Endodermal cell (in vitro differentiated cells): ENCODE measurements at regions not wholly inside any gene's neighbourhood (a gene's known extent, or its start where the extent isn't known, plus 50 kb on each side); places are given as distances from the start of the nearest gene placed in this dataset.
A peak's percentile ranks its signal among the peaks of the same experiment; 100 is the strongest.

Experiments
- DNase-seq: peaks from one replicate; pipeline ENCODE4 v3.0.0-alpha.2; 2017
- H3K27ac ChIP-seq: 2 replicates; pipeline ENCODE4 v1.5.1; 2013; ENCODE audit warnings: mild to moderate bottlenecking, low read depth, low read length, moderate library complexity
- H3K27me3 ChIP-seq: 2 replicates; pipeline ENCODE4 v1.6.1; 2013; ENCODE audit warnings: mild to moderate bottlenecking, low read length, moderate library complexity; ENCODE audit not compliant: insufficient read depth, control insufficient read depth, poor library complexity, severe bottlenecking
- H3K36me3 ChIP-seq: 2 replicates; pipeline ENCODE4 v1.7.0; 2013; ENCODE audit warnings: mild to moderate bottlenecking, low read length, moderate library complexity; ENCODE audit not compliant: control insufficient read depth, insufficient read depth
- H3K4me1 ChIP-seq: one replicate; pipeline ENCODE4 v1.7.0; 2013; ENCODE audit warnings: low read length; ENCODE audit not compliant: control insufficient read depth, insufficient read depth
- H3K4me3 ChIP-seq: 2 replicates; pipeline ENCODE4 v1.5.1; 2013; ENCODE audit warnings: mild to moderate bottlenecking, low read length, moderate library complexity
- H3K9ac ChIP-seq: 2 replicates; pipeline ENCODE4 v1.6.1; 2013; ENCODE audit warnings: mild to moderate bottlenecking, low read length, moderate library complexity; ENCODE audit not compliant: poor library complexity, severe bottlenecking; ENCODE audit errors: extremely low read depth
- H3K9me3 ChIP-seq: 2 replicates; pipeline ENCODE4 v1.6.1; 2013; ENCODE audit warnings: mild to moderate bottlenecking, low read length, moderate library complexity; ENCODE audit not compliant: control insufficient read depth
- H3K27ac Mint-ChIP-seq: 2 replicates; pipeline ENCODE4 v1.8.0; 2020; ENCODE audit warnings: mixed read lengths
- H3K27me3 Mint-ChIP-seq: 2 replicates; pipeline ENCODE4 v1.8.0; 2021; ENCODE audit warnings: mild to moderate bottlenecking, mixed read lengths; ENCODE audit not compliant: insufficient read depth
- H3K36me3 Mint-ChIP-seq: 2 replicates; pipeline ENCODE4 v1.8.0; 2020; ENCODE audit warnings: low read depth, mixed read lengths
- H3K4me1 Mint-ChIP-seq: 2 replicates; pipeline ENCODE4 v1.8.0; 2020; ENCODE audit warnings: mixed read lengths
- H3K4me3 Mint-ChIP-seq: 2 replicates; pipeline ENCODE4 v1.8.0; 2020; ENCODE audit warnings: mild to moderate bottlenecking, moderate library complexity, mixed read lengths
- H3K9me3 Mint-ChIP-seq: 2 replicates; pipeline ENCODE4 v1.8.0; 2020; ENCODE audit warnings: mild to moderate bottlenecking, mixed read lengths
- CTCF ChIP-seq: fragments of 200-600 bp; sonication (generic); conservative IDR thresholded peaks from 2 replicates; pipeline ENCODE4 v1.5.0; 2021; ENCODE audit warnings: antibody characterized with exemption, mild to moderate bottlenecking
- WGBS, 2 experiments: methylation state at CpG; one replicate each; pipeline versions ENCODE4 v1.1.5 to v1.1.7; 2013; ENCODE audit warnings: missing lambda C conversion rate in 2 of 2, mixed read lengths in 1 of 2; ENCODE audit not compliant: insufficient coverage in 1 of 2, insufficient read length in 1 of 2; 5-methylcytosine and 5-hydroxymethylcytosine counted together

GRCh38 chr10:71081912-71082311 lies 130.5 kb upstream of the UNC5B start:
- no peak for TF ChIP-seq CTCF
- no peaks in the 10 kb centered on the region for H3K4me1 Mint-ChIP-seq
- no peaks in the 10 kb centered on the region for H3K27me3 Mint-ChIP-seq
- H3K27ac ChIP-seq = no peak overlapping the region
- no peaks in the 10 kb centered on the region for H3K36me3 ChIP-seq
- no peaks in the 10 kb centered on the region for H3K4me1 ChIP-seq
- WGBS, 2 experiments = 91 to 100% methylated on average over 1 to 2 of the region's 2 CpGs
- no peaks in the 10 kb centered on the region for H3K36me3 Mint-ChIP-seq
- no peak overlapping the region for H3K9ac ChIP-seq
- no peaks in the 10 kb centered on the region for H3K27me3 ChIP-seq
- no peaks in the 10 kb centered on the region for H3K9me3 Mint-ChIP-seq
- DNase-seq = peak; percentile 16
- no peak overlapping the region for H3K4me3 Mint-ChIP-seq
- no peaks in the 10 kb centered on the region for H3K9me3 ChIP-seq
- no peak overlapping the region for H3K4me3 ChIP-seq
- H3K27ac Mint-ChIP-seq = no peak overlapping the region

GRCh38 chr10:71082960-71083715 lies 129.2 kb upstream of the UNC5B start:
- Mint-ChIP-seq H3K4me1 (no peaks in the 10 kb centered on the region), H3K9me3 (no peaks in the 10 kb centered on the region), H3K27me3 (no peaks in the 10 kb centered on the region), H3K27ac (no peak overlapping the region), H3K4me3 (no peak overlapping the region), H3K36me3 (no peaks in the 10 kb centered on the region)
- H3K9me3 ChIP-seq = no peaks in the 10 kb centered on the region
- no peaks in the 10 kb centered on the region for H3K27me3 ChIP-seq
- 90 to 92% methylated on average over 9 to 10 of the region's 10 CpGs for WGBS, 2 experiments
- H3K4me1 ChIP-seq = no peaks in the 10 kb centered on the region
- no peak overlapping the region for H3K4me3 ChIP-seq
- H3K27ac ChIP-seq = no peak overlapping the region
- TF ChIP-seq CTCF = no peak
- no peak for DNase-seq
- H3K9ac ChIP-seq = no peak overlapping the region
- H3K36me3 ChIP-seq = no peaks in the 10 kb centered on the region

GRCh38 chr10:71083716-71083975 lies 128.7 kb upstream of the UNC5B start:
- Histone ChIP-seq H3K9ac (no peak overlapping the region), H3K36me3 (no peaks in the 10 kb centered on the region), H3K27me3 (no peaks in the 10 kb centered on the region), H3K9me3 (no peaks in the 10 kb centered on the region), H3K27ac (no peak overlapping the region), H3K4me1 (no peaks in the 10 kb centered on the region), H3K4me3 (no peak overlapping the region)
- H3K4me3 Mint-ChIP-seq = no peak overlapping the region
- H3K27ac Mint-ChIP-seq = no peak overlapping the region
- H3K27me3 Mint-ChIP-seq = no peaks in the 10 kb centered on the region
- no peaks in the 10 kb centered on the region for H3K36me3 Mint-ChIP-seq
- peak; percentile 26 for DNase-seq
- H3K9me3 Mint-ChIP-seq = no peaks in the 10 kb centered on the region
- TF ChIP-seq CTCF = no peak
- 88 to 90% methylated on average over 2 to 5 of the region's 5 CpGs for WGBS, 2 experiments
- no peaks in the 10 kb centered on the region for H3K4me1 Mint-ChIP-seq
